GM21786 (cell line): ENCODE measurements at regions not wholly inside any gene's neighbourhood (a gene's known extent, or its start where the extent isn't known, plus 50 kb on each side); places are given as distances from the start of the nearest gene placed in this dataset.
"Not testable (repeated sequence)": the region's sequence is repeated elsewhere in the genome, so short reads cannot be mapped to it uniquely, and the experiment has no call there.

Experiments used
- ATAC-seq: cut with Tn5 transposase; IDR thresholded peaks from one replicate; pipeline ENCODE4 v1.9.1; 2021; ENCODE audit not compliant: unreplicated experiment

DNA sequence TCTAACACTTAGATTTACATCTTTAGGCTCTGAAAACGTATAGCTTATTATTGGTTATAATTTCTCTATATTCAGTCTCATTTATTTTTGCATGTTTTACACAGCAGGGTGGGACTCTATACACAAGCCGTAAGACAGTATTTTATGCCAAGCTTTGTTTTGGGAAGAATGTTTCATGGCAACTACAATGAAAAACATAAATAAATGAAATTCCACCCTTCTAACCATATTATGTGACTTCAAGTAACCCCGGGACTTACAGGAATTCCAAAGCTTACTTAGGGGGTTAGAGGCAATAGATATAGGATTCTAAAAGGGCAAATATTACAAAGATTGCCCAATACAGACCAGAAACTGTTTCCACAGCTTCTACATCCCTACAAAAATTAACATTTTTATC is 370.9 kb downstream of the PRR32 start:
- no peak for ATAC-seq

DNA sequence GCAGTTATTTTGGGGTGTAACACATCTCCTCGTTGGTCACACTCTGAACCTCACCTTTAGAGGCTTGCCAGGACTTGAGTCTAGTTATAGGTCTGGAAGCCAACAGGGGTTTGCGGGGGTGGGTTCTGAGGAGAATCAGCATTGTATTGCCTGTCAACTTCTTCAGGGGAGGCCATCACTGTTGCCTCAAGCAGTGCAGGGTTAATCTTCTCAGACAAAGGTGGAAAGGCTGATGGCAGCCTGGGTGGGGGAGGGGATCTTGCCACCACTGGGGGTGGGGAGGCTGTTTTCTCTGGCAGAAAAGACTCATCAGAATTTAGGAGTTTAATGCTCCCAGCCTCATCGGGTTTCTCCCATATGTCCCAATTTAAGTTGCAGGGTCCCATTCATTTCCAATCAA is 387.8 kb downstream of the PRR32 start:
- no peak for ATAC-seq

DNA sequence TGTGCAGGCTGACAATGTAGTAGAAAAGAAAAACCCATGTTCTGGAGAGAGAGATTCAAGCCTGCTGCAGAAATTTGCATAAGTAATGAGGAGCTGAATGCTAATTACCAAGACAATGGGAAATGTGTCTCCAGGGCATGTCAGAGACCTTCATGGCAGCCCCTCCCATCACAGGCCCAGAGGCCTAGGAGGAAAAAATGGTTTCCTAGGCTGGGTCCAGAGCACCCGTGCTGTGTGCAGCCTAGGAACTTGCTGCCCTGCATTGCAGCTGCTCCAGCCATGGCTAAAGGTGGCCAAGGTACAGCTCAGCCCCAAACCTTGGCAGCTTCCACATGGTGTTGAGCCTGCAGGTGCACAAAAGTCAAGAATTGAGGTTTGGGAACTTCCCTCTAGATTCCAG is 402.3 kb downstream of the PRR32 start:
- not testable (repeated sequence) for ATAC-seq

DNA sequence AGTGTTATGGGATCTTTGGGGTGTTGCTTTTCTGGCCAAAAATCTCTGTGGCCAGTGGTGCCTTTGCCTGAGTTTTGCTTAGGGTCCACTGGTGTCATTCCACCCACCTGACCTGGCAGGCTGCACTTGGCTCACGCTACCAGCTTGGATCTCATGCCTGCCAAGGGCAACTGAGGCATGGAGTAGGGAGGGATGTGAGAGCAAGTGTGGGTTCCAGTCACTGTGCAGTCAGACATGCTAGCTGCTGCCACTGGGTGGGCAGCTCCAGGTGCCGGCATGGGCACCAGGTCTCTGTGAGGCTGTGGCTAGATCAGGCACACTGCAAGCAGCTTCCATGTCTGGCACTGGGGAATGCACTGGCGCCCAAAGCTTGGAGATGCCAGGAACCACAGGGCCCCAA is 424.1 kb downstream of the PRR32 start:
- no peak for ATAC-seq

DNA sequence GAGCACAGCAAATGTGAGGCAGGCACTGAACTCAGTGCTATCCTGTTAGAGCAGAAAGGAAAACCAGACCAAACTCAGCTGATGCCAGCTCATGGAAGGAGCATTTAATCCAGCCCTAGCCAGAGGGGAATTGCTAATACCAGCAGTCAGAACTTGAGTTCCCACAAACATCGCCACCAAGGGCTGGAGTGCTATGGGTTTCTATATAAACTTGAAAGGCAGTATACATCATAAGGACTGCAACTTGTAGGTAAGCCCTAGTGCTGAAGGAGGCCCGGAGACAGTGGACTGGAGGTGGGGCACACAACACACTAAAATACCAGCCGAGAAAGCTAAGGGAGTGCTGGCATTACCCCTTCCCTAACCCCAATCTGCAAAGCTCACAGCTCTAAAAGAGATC is 440.2 kb downstream of the PRR32 start:
- ATAC-seq = no peak

DNA sequence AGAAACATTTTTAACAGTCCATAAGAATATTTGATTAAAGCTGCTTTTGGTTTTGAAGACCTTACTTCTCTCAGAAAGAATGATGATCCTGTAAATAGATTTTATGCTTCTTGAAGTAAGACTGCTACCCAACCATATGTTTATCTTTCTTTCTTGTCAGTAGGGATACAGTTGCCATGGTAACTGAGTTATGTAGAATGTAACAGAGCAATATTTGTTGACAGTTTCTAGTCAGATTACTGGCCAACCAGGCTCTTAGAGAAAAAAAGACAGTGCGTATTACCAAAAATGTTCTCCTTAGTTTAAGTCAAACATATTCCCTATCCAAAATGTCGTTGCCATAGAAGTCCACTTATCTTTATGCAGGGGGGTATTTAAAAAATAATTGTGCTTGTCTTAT is 456.8 kb downstream of the PRR32 start:
- ATAC-seq = no peak

DNA sequence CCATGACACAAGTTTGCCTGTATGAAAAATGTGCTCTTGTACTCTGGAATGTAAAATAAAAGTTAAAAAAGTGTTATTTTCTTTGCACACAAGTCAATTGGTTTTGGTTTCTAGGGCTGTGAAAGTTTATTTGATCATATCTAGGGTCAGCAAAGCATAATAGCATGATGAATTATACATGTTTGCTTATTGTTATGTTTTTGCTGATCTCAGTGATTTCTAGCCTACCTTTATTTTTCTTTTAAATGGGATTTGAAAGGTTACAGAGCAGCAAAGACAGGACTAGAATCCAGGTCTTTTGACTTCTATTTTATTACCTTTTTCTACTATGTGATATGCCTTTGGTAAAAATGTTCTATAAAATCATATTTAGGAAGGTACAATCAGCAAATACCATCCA is 481.0 kb downstream of the PRR32 start:
- ATAC-seq = no peak

DNA sequence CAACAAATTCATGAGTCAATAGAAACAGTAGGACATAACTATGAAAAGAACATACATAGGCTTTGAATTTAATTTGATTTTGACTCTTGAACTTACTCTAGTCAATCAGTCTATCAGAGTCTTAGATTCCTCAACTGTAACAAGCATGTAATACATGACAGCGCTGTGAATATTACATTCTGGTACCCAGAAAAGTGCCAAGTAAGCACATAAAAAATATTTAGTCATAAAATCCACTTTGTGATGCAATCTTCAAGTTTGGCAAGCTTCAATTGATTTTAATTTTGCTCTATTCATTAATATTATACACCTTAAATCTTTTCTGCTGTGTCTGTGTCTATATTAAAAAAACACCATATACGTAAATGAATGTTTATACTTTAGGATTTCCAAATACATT is 483.3 kb downstream of the PRR32 start:
- no peak for ATAC-seq

DNA sequence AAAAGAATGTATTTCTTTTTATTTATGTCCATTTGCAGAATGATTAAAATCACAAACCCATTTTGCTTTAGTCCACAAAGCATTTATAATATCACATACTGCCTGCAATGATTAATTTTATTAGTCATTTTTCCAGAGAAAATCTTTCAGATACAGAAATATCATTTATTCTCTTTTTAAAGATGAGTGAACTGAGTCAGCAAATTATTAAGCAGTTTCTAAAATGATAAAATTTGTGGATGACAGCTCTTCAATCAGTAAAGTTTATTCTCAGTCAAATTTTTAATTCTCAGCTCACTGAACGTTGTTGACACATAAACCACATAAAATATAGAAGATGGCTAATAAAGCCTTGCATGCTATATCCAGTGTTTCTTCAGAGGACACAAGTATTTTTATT is 485.5 kb downstream of the PRR32 start:
- no peak for ATAC-seq

DNA sequence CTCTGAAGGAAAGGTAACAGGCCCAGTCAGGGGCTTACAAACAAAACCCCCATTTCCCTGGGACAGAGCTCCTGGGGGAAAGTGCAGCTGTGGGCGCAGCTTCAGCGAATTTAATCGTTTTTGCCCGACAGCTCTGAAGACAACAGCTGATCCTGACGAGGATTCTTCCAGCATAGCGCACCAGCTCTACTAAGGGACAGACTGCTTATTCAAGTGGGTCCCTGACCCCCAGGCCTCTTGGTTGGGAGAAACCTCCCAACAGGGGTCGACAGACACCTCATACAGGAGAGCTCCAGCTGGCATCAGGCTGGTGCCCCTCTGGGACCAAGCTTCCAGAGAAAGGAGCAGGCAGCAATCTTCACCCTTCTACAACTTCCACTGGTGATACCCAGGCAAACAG is 486.7 kb downstream of the PRR32 start:
- no peak for ATAC-seq

DNA sequence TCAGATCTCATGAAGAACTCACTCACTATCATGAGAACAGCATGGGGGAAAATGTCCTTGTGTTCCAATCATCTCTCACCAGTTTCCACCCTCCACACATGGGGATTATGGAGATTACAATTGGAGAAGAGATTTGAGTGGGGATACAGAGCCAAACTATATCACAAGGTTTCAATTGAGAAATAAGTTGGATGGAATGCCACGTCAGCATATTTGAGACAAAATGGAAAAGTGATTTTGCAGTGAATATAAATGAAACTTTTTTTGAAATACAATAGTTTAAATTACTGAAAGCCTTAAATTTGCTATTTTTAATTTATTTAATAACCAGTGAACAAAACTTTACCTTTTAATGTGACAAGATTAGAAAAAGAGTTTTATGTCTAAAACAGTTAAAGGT is 494.1 kb downstream of the PRR32 start:
- ATAC-seq = no peak

DNA sequence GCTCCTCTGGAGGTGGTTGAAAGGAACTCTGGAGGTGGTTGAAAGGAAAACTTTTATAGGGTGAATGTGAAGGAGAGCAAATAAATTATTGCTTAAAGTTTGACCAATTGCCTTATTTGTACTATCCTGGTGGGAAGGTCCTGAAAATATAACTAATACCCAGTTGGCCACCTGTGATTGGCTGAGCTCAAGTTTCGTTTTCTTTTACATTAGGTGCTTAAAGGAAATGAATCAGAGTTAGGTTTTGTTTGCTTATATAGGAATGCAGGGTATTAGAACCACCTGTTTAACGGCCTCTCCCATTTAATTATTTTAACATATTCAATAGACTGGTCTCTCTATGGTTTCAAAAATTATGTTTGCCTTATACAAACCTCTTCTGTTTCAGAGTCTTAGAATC is 497.6 kb downstream of the PRR32 start:
- ATAC-seq = no peak

DNA sequence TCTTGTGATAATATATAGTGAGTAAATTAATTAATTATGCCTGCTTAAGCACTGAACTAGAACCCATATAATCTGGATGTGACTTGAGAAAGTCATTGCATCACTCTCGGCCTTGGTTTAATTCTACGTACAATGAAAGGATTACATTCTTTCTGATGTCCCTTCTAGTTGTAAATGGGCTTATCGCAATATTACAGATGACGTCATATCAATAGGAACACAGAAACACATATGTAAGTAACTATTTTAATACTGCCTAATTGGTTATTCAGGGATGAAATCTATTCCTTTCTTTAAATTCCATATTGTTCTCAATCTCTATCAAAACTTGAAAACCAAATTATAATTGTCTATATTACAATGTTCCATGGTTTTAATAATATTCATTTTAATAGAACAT is 504.6 kb downstream of the PRR32 start:
- no peak for ATAC-seq
